Left colon (tissue), 2 donors: ENCODE measurements at regions not wholly inside any gene's neighbourhood (a gene's known extent, or its start where the extent isn't known, plus 50 kb on each side); places are given as distances from the start of the nearest gene placed in this dataset.

Source experiments
- ATAC-seq: fragments of 200-7000 bp; cut with Tn5 transposase; one replicate; pipeline ENCODE4 v1.9.1; 2020; ENCODE audit warnings: mild to moderate bottlenecking, moderate library complexity
- DNase-seq, 2 donors: peaks; one replicate each; pipeline ENCODE4 v3.0.0-alpha.2; 2020
- intact Hi-C, 2 donors: fragments of 100-400 bp; cut with DNase I in 1 of 2; cut with micrococcal nuclease in 1 of 2; formaldehyde crosslinking; loops; one replicate each; pipeline versions ENCODE4 v1.11.2 to v1.14.0; 2022; cut with DNase I, micrococcal nuclease
- donor health status: DM: no; HTN: no; CAD: no.
- donor health status: DM: yes; HTN: yes; CAD: no.

DNA sequence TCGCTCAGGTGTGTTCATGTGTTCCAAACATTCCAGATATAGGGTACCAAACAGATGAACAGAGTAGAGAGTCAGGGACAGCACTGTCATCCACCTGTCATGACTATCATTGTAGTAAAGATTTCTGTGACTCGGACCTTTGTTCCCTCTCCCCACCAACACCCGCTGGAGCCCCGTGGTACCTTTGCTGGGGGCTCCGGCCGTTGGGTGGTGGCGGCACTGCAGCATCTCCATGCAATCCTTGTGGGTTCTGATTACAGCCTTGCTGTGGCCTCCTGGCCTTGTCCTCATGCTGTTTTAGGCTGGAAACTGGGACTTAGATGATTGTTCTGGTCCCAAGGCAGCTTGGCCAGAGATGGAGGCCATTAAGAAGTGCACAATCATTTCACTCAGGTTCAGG is 247.3 kb downstream of the SKAP2 start:
- no peak for DNase-seq
- ATAC-seq = no peak
- intact Hi-C loops = no loop called here
